HEK293 (cell line): ENCODE measurements at regions not wholly inside any gene's neighbourhood (a gene's known extent, or its start where the extent isn't known, plus 50 kb on each side); places are given as distances from the start of the nearest gene placed in this dataset.

Experiments used
- CTCF ChIA-PET: fragments of 350-600 bp; formaldehyde crosslinking; extraction: SDS; loops from one replicate; lab custom pipeline; 2021; ENCODE audit warnings: antibody characterized with exemption; lab: Yijun Ruan, JAX
- POLR2A ChIA-PET: fragments of 300-600 bp; formaldehyde crosslinking; extraction: SDS; loops from one replicate; lab custom pipeline; 2020; ENCODE audit warnings: antibody characterized with exemption, inconsistent platforms; lab: Yijun Ruan, JAX
- H3K27ac ChIP-seq: fragments of 200-500 bp; sonication (Bioruptor generic); 2 replicates; pipeline ENCODE4 v1.5.1; 2014; ENCODE audit warnings: low read depth, low read length, control low read depth, inconsistent platforms; ENCODE audit errors: extremely low read depth
- H3K36me3 ChIP-seq, 2 experiments: fragments of 200-500 bp in 1 of 2; sonication (Bioruptor generic) in 1 of 2; 1 replicate in 1 of 2; 2 replicates in 1 of 2; pipeline ENCODE4 v1.5.1; 2014 to 2017; ENCODE audit warnings: inconsistent platforms in 2 of 2, low read length in 2 of 2; ENCODE audit not compliant: control insufficient read depth in 2 of 2, insufficient read depth in 1 of 2
- H3K4me1 ChIP-seq: fragments of 200-500 bp; sonication (Bioruptor generic); 2 replicates; pipeline ENCODE4 v1.5.1; 2014; ENCODE audit warnings: mild to moderate bottlenecking, low read length, inconsistent platforms; ENCODE audit not compliant: control insufficient read depth, insufficient read depth
- H3K4me3 ChIP-seq: 2 replicates; pipeline ENCODE4 v1.5.1; 2011; ENCODE audit warnings: low read depth, mild to moderate bottlenecking, control low read depth, low read length, moderate library complexity
- H3K9me3 ChIP-seq: fragments of 200-500 bp; sonication (Bioruptor generic); 2 replicates; pipeline ENCODE4 v1.5.1; 2014; ENCODE audit warnings: low read depth, low read length, inconsistent platforms; ENCODE audit not compliant: control insufficient read depth, insufficient read depth
- HOXA7 ChIP-seq: sonication (generic); formaldehyde crosslinking; IDR thresholded peaks from 2 replicates; pipeline ENCODE4 v1.8.1; 2022; ENCODE audit warnings: missing genetic modification reagents, borderline replicate concordance
- SCRT2 ChIP-seq: fragments of 450-650 bp; formaldehyde crosslinking; IDR thresholded peaks from 2 replicates; pipeline ENCODE4 v1.5.1; 2016; ENCODE audit warnings: missing biosample characterization, missing genetic modification characterization
- TCF7L2 ChIP-seq: IDR thresholded peaks from 2 replicates; pipeline ENCODE4 v1.6.1; 2011; ENCODE audit warnings: low read depth, mild to moderate bottlenecking, inconsistent platforms, low read length, moderate library complexity, borderline replicate concordance
- ZBTB20 ChIP-seq: fragments of 450-650 bp; formaldehyde crosslinking; IDR thresholded peaks from 2 replicates; pipeline ENCODE4 v1.5.1; 2016; ENCODE audit warnings: missing biosample characterization, missing genetic modification characterization
- ZBTB21 ChIP-seq: fragments of 450-650 bp; formaldehyde crosslinking; IDR thresholded peaks from 2 replicates; pipeline ENCODE4 v1.5.1; 2017; ENCODE audit warnings: missing biosample characterization, missing genetic modification characterization
- ZNF239 ChIP-seq: fragments of 450-650 bp; formaldehyde crosslinking; IDR thresholded peaks from 2 replicates; pipeline ENCODE4 v1.5.1; 2016; ENCODE audit warnings: missing biosample characterization, missing genetic modification characterization
- ZNF248 ChIP-seq: fragments of 450-650 bp; formaldehyde crosslinking; IDR thresholded peaks from 2 replicates; pipeline ENCODE4 v1.5.1; 2017; ENCODE audit warnings: missing biosample characterization, missing genetic modification characterization
- ZNF274 ChIP-seq, 2 experiments: fragments of 200-500 bp in 1 of 2; fragments of 450-650 bp in 1 of 2; sonication (Bioruptor generic) in 1 of 2; formaldehyde crosslinking in 1 of 2; IDR thresholded peaks; 2 replicates each; pipeline versions ENCODE4 v1.5.1 to v1.6.1; 2014 to 2016; ENCODE audit warnings: borderline replicate concordance in 1 of 2, inconsistent platforms in 1 of 2, low read length in 1 of 2, missing biosample characterization in 1 of 2, missing genetic modification characterization in 1 of 2
- ZNF311 ChIP-seq: fragments of 450-650 bp; formaldehyde crosslinking; IDR thresholded peaks from 2 replicates; pipeline ENCODE4 v1.5.1; 2017; ENCODE audit warnings: missing biosample characterization, missing genetic modification characterization, borderline replicate concordance
- ZNF324 ChIP-seq: fragments of 450-650 bp; formaldehyde crosslinking; IDR thresholded peaks from 2 replicates; pipeline ENCODE4 v1.5.1; 2016; ENCODE audit warnings: missing biosample characterization, missing genetic modification characterization
- ZNF335 ChIP-seq: fragments of 450-650 bp; formaldehyde crosslinking; conservative IDR thresholded peaks from 2 replicates; pipeline ENCODE4 v1.5.1; 2016; ENCODE audit warnings: missing biosample characterization, missing genetic modification characterization
- ZNF404 ChIP-seq: fragments of 450-650 bp; formaldehyde crosslinking; IDR thresholded peaks from 2 replicates; pipeline ENCODE4 v1.5.1; 2017; ENCODE audit warnings: missing biosample characterization, missing genetic modification characterization
- ZNF433 ChIP-seq: fragments of 450-650 bp; formaldehyde crosslinking; IDR thresholded peaks from 2 replicates; pipeline ENCODE4 v1.5.1; 2016; ENCODE audit warnings: missing biosample characterization, missing genetic modification characterization, low read depth
- ZNF560 ChIP-seq: fragments of 450-650 bp; formaldehyde crosslinking; IDR thresholded peaks from 2 replicates; pipeline ENCODE4 v1.5.1; 2017; ENCODE audit warnings: missing biosample characterization, missing genetic modification characterization, borderline replicate concordance
- ZNF701 ChIP-seq: fragments of 450-650 bp; formaldehyde crosslinking; IDR thresholded peaks from 2 replicates; pipeline ENCODE4 v1.5.1; 2016; ENCODE audit warnings: missing biosample characterization, missing genetic modification characterization
- TF ChIP-seq, protein P1 (sequence below): fragments of 450-650 bp; formaldehyde crosslinking; IDR thresholded peaks from 2 replicates; pipeline ENCODE4 v1.5.1; 2017; ENCODE audit warnings: missing biosample characterization, missing genetic modification characterization
- TF ChIP-seq, protein P2 (sequence below): fragments of 450-650 bp; formaldehyde crosslinking; IDR thresholded peaks from 2 replicates; pipeline ENCODE4 v1.5.1; 2016; ENCODE audit warnings: missing biosample characterization, missing genetic modification characterization
- TF ChIP-seq, protein P3 (sequence below): fragments of 450-650 bp; formaldehyde crosslinking; IDR thresholded peaks from 2 replicates; pipeline ENCODE4 v1.5.0; 2017; ENCODE audit warnings: missing biosample characterization, missing genetic modification characterization, borderline replicate concordance

DNA sequence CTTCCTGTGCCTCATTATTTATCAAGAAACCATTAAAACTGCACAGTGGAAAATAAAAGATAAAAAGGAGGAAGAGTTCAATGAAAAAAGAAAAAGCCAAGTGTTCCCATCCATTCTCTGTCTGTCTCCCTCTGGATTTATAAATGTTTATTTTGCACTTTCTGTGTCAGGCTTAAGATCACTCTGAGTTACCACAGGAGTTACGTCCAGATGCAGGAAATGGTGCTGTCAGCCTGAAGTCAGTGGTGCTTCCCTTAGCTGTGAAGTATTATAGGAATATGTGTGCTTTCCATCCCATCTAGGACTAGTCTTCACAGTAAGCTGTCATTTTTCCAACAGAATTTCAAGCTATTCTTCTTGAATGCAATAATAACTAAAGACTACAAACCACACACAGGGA is 420.2 kb downstream of the KCTD12 start:
- Histone ChIP-seq H3K9me3 (no peaks in the 10 kb centered on the region), H3K36me3 (no peaks in the 10 kb centered on the region), H3K4me3 (no peak overlapping the region), H3K4me1 (no peaks in the 10 kb centered on the region), H3K27ac (no peak overlapping the region)
- POLR2A ChIA-PET, result no interaction called here
- TF ChIP-seq, protein P1, sequence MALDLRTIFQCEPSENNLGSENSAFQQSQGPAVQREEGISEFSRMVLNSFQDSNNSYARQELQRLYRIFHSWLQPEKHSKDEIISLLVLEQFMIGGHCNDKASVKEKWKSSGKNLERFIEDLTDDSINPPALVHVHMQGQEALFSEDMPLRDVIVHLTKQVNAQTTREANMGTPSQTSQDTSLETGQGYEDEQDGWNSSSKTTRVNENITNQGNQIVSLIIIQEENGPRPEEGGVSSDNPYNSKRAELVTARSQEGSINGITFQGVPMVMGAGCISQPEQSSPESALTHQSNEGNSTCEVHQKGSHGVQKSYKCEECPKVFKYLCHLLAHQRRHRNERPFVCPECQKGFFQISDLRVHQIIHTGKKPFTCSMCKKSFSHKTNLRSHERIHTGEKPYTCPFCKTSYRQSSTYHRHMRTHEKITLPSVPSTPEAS (tag by site-specific recombination), result no peak
- no peak for TF ChIP-seq SCRT2 (tag by site-specific recombination)
- no peak for TF ChIP-seq ZNF433 (tag by site-specific recombination)
- TF ChIP-seq, all 188 proteins: peak for 0
- CTCF ChIA-PET, result interaction anchor here (0.6 to 1.0 kb wide), 3 partner anchors 9 to 770 kb away, joined by 3 to 4 read pairs (median 3); no protein-coding TSS in a partner anchor

DNA sequence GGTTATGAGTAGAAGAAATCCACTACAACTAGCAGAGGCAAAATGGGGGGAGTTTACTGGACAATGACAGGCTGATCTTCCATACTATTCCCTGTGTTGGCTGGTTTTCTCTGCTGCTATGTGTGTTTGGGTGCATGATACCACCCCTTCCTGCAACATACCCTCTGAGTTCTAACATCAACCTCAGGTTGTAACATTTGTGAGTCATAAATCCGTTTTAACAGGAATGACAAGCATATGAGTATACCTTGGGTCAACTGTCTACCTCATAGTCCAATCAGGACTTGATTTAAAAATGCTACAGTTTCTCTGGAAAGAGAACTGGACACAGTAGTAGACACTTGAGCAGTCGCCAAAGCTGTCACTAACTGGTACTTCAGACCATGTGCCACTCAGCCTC is 422.9 kb downstream of the KCTD12 start:
- H3K9me3 ChIP-seq, result no peaks in the 10 kb centered on the region
- H3K27ac ChIP-seq, result no peak overlapping the region
- ChIA-PET CTCF (no interaction called here), POLR2A (no interaction called here)
- H3K4me3 ChIP-seq, result no peak overlapping the region
- TF ChIP-seq, protein P1 (tag by site-specific recombination), result no peak
- TF ChIP-seq ZNF404 (no peak), ZNF274 (IDR thresholded peaks at IDR 0.05; ENCODE audit: low read length) (no peak), ZNF274 (tag by site-specific recombination; IDR thresholded peaks at IDR 0.05; ENCODE audit: borderline replicate concordance) (no peak), ZBTB21 (tag by site-specific recombination) (no peak), HOXA7 (CRISPR knock-in tag) (no peak), ZNF701 (tag by site-specific recombination) (no peak), TCF7L2 (no peak), ZNF311 (tag by site-specific recombination) (no peak), ZBTB20 (tag by site-specific recombination) (no peak), ZNF239 (no peak), ZNF248 (tag by site-specific recombination) (no peak), ZNF324 (no peak), ZNF335 (no peak), ZNF560 (tag by site-specific recombination) (no peak)
- TF ChIP-seq, protein P2, sequence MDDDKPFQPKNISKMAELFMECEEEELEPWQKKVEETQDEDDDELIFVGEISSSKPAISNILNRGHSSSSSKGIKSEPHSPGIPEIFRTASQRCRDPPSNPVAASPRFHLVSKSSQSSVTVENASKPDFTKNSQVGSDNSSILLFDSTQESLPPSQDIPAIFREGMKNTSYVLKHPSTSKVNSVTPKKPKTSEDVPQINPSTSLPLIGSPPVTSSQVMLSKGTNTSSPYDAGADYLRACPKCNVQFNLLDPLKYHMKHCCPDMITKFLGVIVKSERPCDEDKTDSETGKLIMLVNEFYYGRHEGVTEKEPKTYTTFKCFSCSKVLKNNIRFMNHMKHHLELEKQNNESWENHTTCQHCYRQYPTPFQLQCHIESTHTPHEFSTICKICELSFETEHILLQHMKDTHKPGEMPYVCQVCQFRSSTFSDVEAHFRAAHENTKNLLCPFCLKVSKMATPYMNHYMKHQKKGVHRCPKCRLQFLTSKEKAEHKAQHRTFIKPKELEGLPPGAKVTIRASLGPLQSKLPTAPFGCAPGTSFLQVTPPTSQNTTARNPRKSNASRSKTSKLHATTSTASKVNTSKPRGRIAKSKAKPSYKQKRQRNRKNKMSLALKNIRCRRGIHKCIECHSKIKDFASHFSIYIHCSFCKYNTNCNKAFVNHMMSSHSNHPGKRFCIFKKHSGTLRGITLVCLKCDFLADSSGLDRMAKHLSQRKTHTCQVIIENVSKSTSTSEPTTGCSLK (tag by site-specific recombination), result no peak
- TF ChIP-seq, protein P3, sequence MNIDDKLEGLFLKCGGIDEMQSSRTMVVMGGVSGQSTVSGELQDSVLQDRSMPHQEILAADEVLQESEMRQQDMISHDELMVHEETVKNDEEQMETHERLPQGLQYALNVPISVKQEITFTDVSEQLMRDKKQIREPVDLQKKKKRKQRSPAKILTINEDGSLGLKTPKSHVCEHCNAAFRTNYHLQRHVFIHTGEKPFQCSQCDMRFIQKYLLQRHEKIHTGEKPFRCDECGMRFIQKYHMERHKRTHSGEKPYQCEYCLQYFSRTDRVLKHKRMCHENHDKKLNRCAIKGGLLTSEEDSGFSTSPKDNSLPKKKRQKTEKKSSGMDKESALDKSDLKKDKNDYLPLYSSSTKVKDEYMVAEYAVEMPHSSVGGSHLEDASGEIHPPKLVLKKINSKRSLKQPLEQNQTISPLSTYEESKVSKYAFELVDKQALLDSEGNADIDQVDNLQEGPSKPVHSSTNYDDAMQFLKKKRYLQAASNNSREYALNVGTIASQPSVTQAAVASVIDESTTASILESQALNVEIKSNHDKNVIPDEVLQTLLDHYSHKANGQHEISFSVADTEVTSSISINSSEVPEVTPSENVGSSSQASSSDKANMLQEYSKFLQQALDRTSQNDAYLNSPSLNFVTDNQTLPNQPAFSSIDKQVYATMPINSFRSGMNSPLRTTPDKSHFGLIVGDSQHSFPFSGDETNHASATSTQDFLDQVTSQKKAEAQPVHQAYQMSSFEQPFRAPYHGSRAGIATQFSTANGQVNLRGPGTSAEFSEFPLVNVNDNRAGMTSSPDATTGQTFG (tag by site-specific recombination), result no peak
- H3K36me3 ChIP-seq, result no peaks in the 10 kb centered on the region
- no peaks in the 10 kb centered on the region for H3K4me1 ChIP-seq
